Retina (tissue), 1 donor: ENCODE measurements at regions not wholly inside any gene's neighbourhood (a gene's known extent, or its start where the extent isn't known, plus 50 kb on each side); places are given as distances from the start of the nearest gene placed in this dataset.
"Not testable (repeated sequence)": the region's sequence is repeated elsewhere in the genome, so short reads cannot be mapped to it uniquely, and the experiment has no call there.

Source experiments
- DNase-seq: peaks from one replicate; pipeline ENCODE4 v3.0.0-alpha.2; 2016

GRCh38 chr15:57767481-57767880, 61.0 kb downstream of the POLR2M start:
- no peak for DNase-seq

GRCh38 chr15:57769266-57769665, 62.8 kb downstream of the POLR2M start:
- no peak for DNase-seq

- DNase-seq, result no peak
These were observed 64.0 kb downstream of the POLR2M start for GRCh38 chr15:57770495-57770894.

- DNase-seq, result no peak
These were observed 65.9 kb downstream of the POLR2M start for GRCh38 chr15:57772223-57772957.

- DNase-seq, result no peak
These were observed 66.5 kb downstream of the POLR2M start for GRCh38 chr15:57773051-57773450.

- no peak for DNase-seq
These were observed 70.5 kb downstream of the POLR2M start for GRCh38 chr15:57777003-57777402.

GRCh38 chr15:57780471-57780870, 74.0 kb downstream of the POLR2M start:
- DNase-seq, result no peak

GRCh38 chr15:57782731-57783130, 76.2 kb downstream of the POLR2M start:
- DNase-seq, result no peak

GRCh38 chr15:57784081-57784511, 77.6 kb downstream of the POLR2M start:
- DNase-seq, result peak; percentile 12

- no peak for DNase-seq
These were observed 78.5 kb downstream of the POLR2M start for GRCh38 chr15:57785039-57785438.

- DNase-seq, result no peak
These were observed 79.4 kb downstream of the POLR2M start for GRCh38 chr15:57785959-57786358.

- DNase-seq, result no peak
These were observed 82.7 kb downstream of the POLR2M start for GRCh38 chr15:57789225-57789624.

GRCh38 chr15:57792724-57793449, 86.4 kb downstream of the POLR2M start:
- peak; percentile 7 for DNase-seq

GRCh38 chr15:57795261-57795660, 88.7 kb downstream of the POLR2M start:
- DNase-seq, result no peak

- no peak for DNase-seq
These were observed 89.6 kb downstream of the POLR2M start for GRCh38 chr15:57796146-57796545.

GRCh38 chr15:57797110-57797509, 90.6 kb downstream of the POLR2M start:
- DNase-seq, result no peak

GRCh38 chr15:57797568-57798267, 91.2 kb downstream of the POLR2M start:
- no peak for DNase-seq

GRCh38 chr15:57806003-57806402, 99.5 kb downstream of the POLR2M start:
- DNase-seq, result no peak

GRCh38 chr15:57809285-57809684, 102.8 kb downstream of the POLR2M start:
- DNase-seq, result not testable (repeated sequence)

GRCh38 chr15:57816599-57816998, 110.1 kb downstream of the POLR2M start:
- no peak for DNase-seq

- no peak for DNase-seq
These were observed 113.1 kb downstream of the POLR2M start for GRCh38 chr15:57819646-57820045.

GRCh38 chr15:57820119-57820518, 113.6 kb downstream of the POLR2M start:
- no peak for DNase-seq

GRCh38 chr15:57821826-57822225, 115.3 kb downstream of the POLR2M start:
- DNase-seq, result no peak
